Hepatocyte (in vitro differentiated cells): ENCODE measurements at regions not wholly inside any gene's neighbourhood (a gene's known extent, or its start where the extent isn't known, plus 50 kb on each side); places are given as distances from the start of the nearest gene placed in this dataset.

Experiments used
- EZH2 ChIP-seq: fragments of 200-600 bp; sonication (generic); IDR thresholded peaks from 2 replicates; pipeline ENCODE4 v1.6.1; 2016; ENCODE audit warnings: antibody characterized with exemption, mild to moderate bottlenecking, borderline replicate concordance
- EZH2phosphoT487 ChIP-seq: fragments of 200-600 bp; sonication (generic); IDR thresholded peaks from one replicate; pipeline ENCODE4 v1.6.1; 2018; ENCODE audit warnings: antibody characterized with exemption, mild to moderate bottlenecking, low read depth, moderate library complexity; ENCODE audit not compliant: unreplicated experiment, severe bottlenecking
- TF ChIP-seq, protein P1 (sequence below): fragments of 200-600 bp; sonication (generic); IDR thresholded peaks from 2 replicates; pipeline ENCODE4 v1.5.1; 2016; ENCODE audit warnings: antibody characterized with exemption, mild to moderate bottlenecking; ENCODE audit not compliant: poor library complexity

GRCh38 chr4:173862754-173863153, 332.7 kb upstream of the HAND2 start:
- TF ChIP-seq, protein P1, sequence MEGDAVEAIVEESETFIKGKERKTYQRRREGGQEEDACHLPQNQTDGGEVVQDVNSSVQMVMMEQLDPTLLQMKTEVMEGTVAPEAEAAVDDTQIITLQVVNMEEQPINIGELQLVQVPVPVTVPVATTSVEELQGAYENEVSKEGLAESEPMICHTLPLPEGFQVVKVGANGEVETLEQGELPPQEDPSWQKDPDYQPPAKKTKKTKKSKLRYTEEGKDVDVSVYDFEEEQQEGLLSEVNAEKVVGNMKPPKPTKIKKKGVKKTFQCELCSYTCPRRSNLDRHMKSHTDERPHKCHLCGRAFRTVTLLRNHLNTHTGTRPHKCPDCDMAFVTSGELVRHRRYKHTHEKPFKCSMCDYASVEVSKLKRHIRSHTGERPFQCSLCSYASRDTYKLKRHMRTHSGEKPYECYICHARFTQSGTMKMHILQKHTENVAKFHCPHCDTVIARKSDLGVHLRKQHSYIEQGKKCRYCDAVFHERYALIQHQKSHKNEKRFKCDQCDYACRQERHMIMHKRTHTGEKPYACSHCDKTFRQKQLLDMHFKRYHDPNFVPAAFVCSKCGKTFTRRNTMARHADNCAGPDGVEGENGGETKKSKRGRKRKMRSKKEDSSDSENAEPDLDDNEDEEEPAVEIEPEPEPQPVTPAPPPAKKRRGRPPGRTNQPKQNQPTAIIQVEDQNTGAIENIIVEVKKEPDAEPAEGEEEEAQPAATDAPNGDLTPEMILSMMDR: no peak
- TF ChIP-seq EZH2phosphoT487 (no peak), EZH2 (no peak)
